NCI-H2227 (cell line): ENCODE measurements at regions not wholly inside any gene's neighbourhood (a gene's known extent, or its start where the extent isn't known, plus 50 kb on each side); places are given as distances from the start of the nearest gene placed in this dataset.

Experiments used
- DNase-seq: peaks from one replicate; lab custom pipeline; 2025; ENCODE audit not compliant: unreplicated experiment; lab: John Stamatoyannopoulos, UW

DNA sequence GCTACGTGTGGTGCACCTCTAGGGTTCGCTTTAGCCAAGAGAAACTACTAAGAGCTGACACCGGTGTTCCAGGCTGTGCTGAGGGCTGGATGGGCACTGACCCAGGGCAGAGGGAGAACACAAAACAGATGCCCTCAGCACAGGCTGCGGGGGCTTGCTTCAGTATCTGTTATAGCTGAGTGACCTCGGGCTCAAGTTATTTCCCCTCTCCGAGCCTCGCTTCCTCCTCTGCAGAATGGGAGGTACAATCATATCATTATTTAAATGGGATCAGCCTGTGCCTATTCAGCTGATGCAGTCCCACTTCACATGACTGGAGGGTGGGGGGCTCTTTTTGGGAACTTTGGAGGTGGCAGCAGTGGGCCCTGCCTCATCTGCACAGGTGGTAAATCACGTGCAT is 156.1 kb upstream of the APCDD1 start:
- DNase-seq = no peak

GRCh38 chr18:10299643-10300042 is 154.8 kb upstream of the APCDD1 start:
- no peak for DNase-seq

GRCh38 chr18:10300739-10301138 is 153.7 kb upstream of the APCDD1 start:
- no peak for DNase-seq

DNA sequence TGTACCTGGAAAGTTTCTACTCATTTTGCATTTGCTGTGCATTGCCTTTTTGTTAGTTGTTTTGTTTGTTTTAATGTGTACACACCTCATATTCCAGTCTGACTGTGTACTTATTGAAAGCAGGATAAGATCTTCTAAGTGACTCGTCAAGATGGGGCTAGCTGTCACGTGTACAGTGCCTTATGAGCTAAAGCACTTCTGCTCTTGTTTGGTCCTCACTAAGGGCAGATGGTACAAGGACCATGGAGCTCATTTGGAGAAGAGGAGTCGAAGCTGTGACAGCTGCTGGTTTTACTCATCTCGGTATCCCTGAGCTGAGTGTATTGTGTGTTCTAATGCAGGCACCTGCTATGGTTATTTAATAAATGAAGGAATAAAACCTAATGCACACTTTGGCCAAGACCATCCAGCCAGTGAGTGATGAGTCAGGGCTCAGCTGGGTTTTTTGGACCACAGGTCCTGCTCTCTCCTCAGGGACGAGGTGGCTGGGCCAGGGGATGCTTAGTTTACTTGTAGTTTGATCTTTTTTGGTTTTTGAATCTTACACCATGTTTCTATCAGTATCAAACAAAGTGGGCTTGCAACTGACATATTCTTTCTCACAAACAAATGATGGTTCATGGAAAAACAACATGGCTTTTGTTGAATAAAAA is 152.5 kb upstream of the APCDD1 start:
- DNase-seq = no peak

GRCh38 chr18:10303171-10303570 is 151.3 kb upstream of the APCDD1 start:
- DNase-seq = no peak

GRCh38 chr18:10304853-10305252 is 149.6 kb upstream of the APCDD1 start:
- no peak for DNase-seq

DNA sequence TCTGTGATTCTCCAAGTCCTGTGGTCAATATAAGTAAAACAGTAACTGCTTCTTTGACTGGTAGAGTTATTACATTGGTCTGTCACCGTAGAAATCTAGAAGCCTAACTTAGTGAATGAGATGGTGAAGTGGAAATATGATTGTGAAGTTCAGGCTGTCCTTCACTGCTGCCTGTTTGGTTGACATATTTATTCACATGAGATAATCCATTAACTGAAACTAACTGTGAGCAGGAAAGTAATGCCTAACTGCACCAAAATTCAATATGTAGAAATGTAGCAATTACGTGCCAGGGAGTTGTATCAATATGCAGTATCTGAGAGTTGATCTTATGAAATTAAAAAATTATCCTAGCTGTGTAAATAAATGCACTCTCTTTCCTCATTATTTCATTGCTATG is 147.7 kb upstream of the APCDD1 start:
- DNase-seq = no peak

GRCh38 chr18:10308154-10308553 is 146.3 kb upstream of the APCDD1 start:
- DNase-seq = no peak

GRCh38 chr18:10310626-10311025 is 143.8 kb upstream of the APCDD1 start:
- no peak for DNase-seq

DNA sequence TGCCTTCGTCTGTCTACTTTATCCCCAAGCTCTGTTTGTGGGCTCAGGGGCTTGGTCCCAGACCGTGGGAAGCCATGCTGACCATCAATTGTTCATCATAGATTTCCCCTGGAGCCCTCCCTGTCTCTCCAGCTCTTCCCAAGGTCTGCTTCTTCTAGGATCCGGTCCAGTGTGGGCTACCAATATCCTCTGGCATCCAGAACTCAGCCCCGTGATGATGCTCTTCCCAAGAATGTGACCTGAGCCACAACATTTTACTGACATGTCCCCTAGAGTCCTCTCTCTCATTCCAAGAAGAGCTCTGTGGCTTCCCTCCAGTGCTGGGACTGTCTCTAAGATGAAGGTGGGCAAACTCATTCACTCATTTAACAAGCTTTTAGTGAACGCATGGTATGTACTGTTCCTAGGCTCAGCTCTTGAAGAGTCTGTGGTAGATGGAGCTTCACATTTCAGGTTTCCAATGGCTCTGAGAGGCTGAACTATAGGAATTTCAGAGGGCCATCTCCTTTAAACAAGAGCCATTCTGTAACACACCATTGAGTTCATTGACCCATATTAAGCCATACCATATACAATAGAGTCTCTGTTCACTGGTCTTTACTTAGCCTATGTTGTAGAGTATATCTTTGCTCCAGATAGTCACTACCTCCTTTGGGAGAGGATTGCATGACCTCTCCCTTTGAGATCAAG is 142.0 kb upstream of the APCDD1 start:
- DNase-seq = no peak

DNA sequence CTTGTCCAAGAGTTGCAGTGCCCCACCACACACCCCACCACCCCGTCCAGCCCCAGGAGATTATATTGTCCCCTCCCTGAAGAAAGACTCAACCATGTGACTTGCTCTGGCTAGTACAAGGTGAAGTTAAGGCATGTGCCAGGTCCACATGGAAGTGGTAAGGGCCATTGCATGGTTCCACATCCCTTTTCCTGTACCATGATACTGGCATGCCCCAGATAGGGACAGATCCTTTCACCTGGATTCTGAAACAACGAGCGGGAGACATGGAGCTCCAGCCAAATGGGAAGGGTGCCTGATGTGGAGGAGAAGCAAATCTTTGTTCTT is 141.5 kb upstream of the APCDD1 start:
- DNase-seq = no peak

- DNase-seq = no peak
These were observed 140.4 kb upstream of the APCDD1 start for GRCh38 chr18:10314066-10314465.

DNA sequence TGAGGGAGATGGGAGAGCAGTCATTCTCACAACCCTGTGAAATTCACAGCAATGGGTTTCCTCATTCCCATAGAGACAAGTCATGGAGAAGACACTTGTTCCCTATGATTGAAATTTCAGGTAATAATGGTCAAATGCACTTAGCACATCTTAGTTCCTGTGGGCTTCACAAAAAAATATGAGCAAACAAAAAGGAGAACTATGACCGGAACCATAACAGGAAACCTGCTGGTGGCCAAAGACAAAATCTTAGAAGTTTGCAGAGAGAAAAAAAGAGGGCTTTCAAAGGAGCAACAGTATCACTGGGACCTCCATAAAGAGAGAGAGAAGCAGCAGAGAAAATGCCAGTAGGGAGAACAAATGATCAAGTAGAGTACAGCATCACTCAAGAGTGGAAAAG is 138.9 kb upstream of the APCDD1 start:
- DNase-seq = no peak

DNA sequence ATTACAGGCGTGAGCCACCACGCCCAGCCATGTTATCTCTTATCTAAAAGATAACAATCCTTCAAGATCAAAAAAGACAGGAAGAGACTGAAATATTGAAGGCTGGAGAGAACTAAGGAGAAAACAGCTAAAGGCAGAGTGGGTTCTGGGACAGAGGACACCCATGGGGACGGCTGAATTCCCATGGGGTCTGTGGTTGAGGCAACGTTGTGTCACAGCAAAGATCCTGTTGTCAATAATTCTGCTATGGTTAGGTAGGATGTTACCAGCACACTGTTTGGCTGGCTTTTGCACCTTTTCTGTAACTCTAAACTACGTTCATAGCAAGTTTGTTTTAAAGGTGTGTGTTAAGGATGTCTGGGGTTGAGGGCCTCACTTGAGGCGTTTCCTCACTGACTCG is 137.7 kb upstream of the APCDD1 start:
- DNase-seq = no peak

- no peak for DNase-seq
These were observed 136.4 kb upstream of the APCDD1 start for GRCh38 chr18:10317864-10318690.

GRCh38 chr18:10318691-10318970 is 135.8 kb upstream of the APCDD1 start:
- DNase-seq = no peak

DNA sequence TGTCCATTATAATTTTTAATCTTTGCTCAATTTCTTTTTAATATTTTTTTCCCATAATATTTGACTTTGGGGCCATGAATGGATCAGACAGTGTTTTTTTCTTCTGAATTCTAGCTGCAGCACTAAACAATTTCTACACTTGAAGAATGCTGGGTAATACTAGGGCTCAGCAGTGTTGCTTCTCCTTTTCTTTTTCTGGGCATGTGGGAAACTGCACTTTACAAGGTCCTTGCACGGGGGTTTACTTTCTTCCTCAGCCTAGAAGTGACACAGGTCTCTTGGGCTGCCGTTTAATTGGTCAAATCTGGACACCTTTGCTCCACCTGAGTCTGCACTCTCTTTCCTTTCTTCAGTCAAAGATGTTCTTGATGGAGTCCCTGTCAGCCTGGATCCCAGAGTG is 135.4 kb upstream of the APCDD1 start:
- DNase-seq = no peak

DNA sequence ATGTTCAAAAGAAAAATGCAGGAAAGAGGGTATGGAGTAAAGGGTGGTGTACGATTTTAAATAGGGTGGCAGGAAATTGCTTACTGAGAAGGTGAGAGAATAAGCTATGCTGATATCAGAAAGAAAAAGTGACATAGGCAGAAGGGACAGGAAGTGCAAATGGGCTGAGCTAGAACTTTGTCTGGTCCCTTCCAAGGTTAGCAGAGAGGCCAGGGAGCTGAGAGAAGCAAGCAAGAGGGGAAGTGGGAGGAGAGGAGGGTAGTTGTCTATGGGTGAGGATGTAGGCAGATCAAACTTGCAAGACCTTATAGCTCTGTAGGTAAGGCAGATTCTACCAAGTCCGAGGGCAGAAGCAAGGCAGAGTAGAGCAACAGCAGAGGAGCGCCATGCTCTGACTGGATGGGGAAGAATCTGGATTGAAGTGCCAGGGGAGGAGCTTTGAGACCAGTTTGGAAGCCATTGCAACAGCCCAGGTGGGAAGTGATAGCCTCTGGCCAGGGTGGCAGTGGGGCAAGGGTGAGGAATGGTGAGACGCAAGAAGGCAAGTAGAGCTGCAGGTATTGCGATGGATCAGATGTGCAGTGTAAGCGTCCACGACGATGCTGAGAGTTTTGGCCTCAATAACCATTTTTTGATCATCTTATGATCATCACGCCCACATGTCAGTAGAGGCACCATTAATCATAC is 134.4 kb upstream of the APCDD1 start:
- no peak for DNase-seq

DNA sequence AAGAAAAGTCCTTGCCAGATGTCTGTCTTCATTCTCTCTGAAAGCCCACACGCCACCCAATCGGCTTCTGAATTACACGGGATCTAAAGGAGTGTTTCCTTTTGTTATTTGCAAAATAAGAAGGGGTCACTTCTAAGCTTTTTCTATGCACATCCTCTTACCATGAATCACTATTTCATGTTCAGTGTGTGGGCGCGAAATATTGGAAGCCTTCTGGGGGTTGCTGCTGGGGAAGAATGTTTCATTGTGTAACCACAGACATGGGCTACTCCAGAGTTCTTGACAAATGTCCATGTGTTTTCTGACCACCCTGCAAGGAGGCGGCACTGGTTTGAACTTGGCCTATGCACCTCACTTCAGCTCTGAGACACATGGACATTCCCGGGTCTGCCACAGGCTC is 133.6 kb upstream of the APCDD1 start:
- no peak for DNase-seq

GRCh38 chr18:10321576-10321975 is 132.9 kb upstream of the APCDD1 start:
- DNase-seq = no peak

DNA sequence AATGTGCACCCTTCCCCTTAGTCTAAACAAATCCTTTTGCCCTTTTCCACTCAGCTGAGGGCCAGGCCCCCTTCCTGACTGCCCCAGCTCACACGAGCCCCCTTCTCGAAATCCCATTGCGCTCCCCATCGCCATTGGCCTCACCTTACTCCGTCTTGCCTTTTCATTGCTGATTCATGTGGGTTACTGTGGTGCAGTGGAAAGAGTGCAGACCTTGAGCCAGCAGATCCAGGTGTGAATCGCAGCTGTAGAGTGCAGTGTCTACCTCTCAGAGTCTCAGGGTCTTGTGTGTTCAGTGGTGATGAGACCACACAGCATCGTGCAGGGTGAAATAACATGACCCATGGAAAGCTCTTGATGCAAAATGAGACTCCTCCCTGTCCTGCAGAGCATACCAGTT is 132.4 kb upstream of the APCDD1 start:
- no peak for DNase-seq

GRCh38 chr18:10322435-10322834 is 132.0 kb upstream of the APCDD1 start:
- DNase-seq = no peak
